ENCODE measurements at regions not wholly inside any gene's neighbourhood (a gene's known extent, or its start where the extent isn't known, plus 50 kb on each side); places are given as distances from the start of the nearest gene placed in this dataset.

- no peaks in the 10 kb centered on the region for H3K36me3 ChIP-seq (ENCODE audit: control insufficient read depth, insufficient read depth, low read length)
- H3K27me3 ChIP-seq (ENCODE audit: control insufficient read depth, insufficient read depth, low read length): peaks cover 19% of the 10 kb centered on the region
- no peak for TF ChIP-seq CTCF (IDR thresholded peaks at IDR 0.05; ENCODE audit: insufficient read depth, low read length, poor library complexity, severe bottlenecking)
- no peak for DNase-seq (ENCODE audit: low read depth)
- no peak overlapping the region for H3K4me3 ChIP-seq (ENCODE audit: low read depth, low read length)
These were observed 212.9 kb downstream of the CYP26B1 start for GRCh38 chr2:71934595-71935261.

- no peaks in the 10 kb centered on the region for H3K36me3 ChIP-seq (ENCODE audit: control insufficient read depth, insufficient read depth, low read length)
These were observed 213.4 kb downstream of the CYP26B1 start for GRCh38 chr2:71934320-71934593.

GRCh38 chr2:71933467-71934319 lies 214.0 kb downstream of the CYP26B1 start:
- no peak for TF ChIP-seq CTCF (IDR thresholded peaks at IDR 0.05; ENCODE audit: insufficient read depth, low read length, poor library complexity, severe bottlenecking)
- no peak for DNase-seq (ENCODE audit: low read depth)
- H3K4me3 ChIP-seq (ENCODE audit: low read depth, low read length): no peak overlapping the region
- H3K27me3 ChIP-seq (ENCODE audit: control insufficient read depth, insufficient read depth, low read length): peaks cover 15% of the 10 kb centered on the region
- no peaks in the 10 kb centered on the region for H3K36me3 ChIP-seq (ENCODE audit: control insufficient read depth, insufficient read depth, low read length)

More at GRCh38 chr2:71934320-71934593, 213.4 kb downstream of the CYP26B1 start:
- TF ChIP-seq CTCF (IDR thresholded peaks at IDR 0.05; ENCODE audit: insufficient read depth, low read length, poor library complexity, severe bottlenecking): no peak
- no peak for DNase-seq (ENCODE audit: low read depth)
- no peak overlapping the region for H3K4me3 ChIP-seq (ENCODE audit: low read depth, low read length)
- peaks cover 19% of the 10 kb centered on the region for H3K27me3 ChIP-seq (ENCODE audit: control insufficient read depth, insufficient read depth, low read length)

- TF ChIP-seq CTCF (IDR thresholded peaks at IDR 0.05; ENCODE audit: insufficient read depth, low read length, poor library complexity, severe bottlenecking): no peak
- DNase-seq (ENCODE audit: low read depth): no peak
- H3K36me3 ChIP-seq (ENCODE audit: control insufficient read depth, insufficient read depth, low read length): no peaks in the 10 kb centered on the region
These were observed 214.7 kb downstream of the CYP26B1 start for GRCh38 chr2:71932780-71933466.

GRCh38 chr2:71932037-71932779 lies 215.5 kb downstream of the CYP26B1 start:
- no peaks in the 10 kb centered on the region for H3K36me3 ChIP-seq (ENCODE audit: control insufficient read depth, insufficient read depth, low read length)
- H3K4me3 ChIP-seq (ENCODE audit: low read depth, low read length): no peak overlapping the region
- no peak for TF ChIP-seq CTCF (IDR thresholded peaks at IDR 0.05; ENCODE audit: insufficient read depth, low read length, poor library complexity, severe bottlenecking)
- peaks cover 15% of the 10 kb centered on the region for H3K27me3 ChIP-seq (ENCODE audit: control insufficient read depth, insufficient read depth, low read length)
- no peak for DNase-seq (ENCODE audit: low read depth)

More at GRCh38 chr2:71932780-71933466, 214.7 kb downstream of the CYP26B1 start:
- Histone ChIP-seq H3K27me3 (ENCODE audit: control insufficient read depth, insufficient read depth, low read length) (peaks cover 15% of the 10 kb centered on the region), H3K4me3 (ENCODE audit: low read depth, low read length) (no peak overlapping the region)
